OCI-LY7 (cell line): ENCODE measurements at regions not wholly inside any gene's neighbourhood (a gene's known extent, or its start where the extent isn't known, plus 50 kb on each side); places are given as distances from the start of the nearest gene placed in this dataset.

Source experiments
- EZH2phosphoT487 ChIP-seq: fragments of 200-600 bp; sonication (generic); IDR thresholded peaks from 2 replicates; pipeline ENCODE4 v1.6.1; 2018; ENCODE audit warnings: low read depth, borderline replicate concordance, mild to moderate bottlenecking, mixed run types, antibody characterized with exemption, low read length, moderate library complexity, mixed read lengths
- TF ChIP-seq, protein P1 (sequence below): fragments of 200-600 bp; sonication (generic); conservative IDR thresholded peaks from 2 replicates; pipeline ENCODE4 v1.5.1; 2014; ENCODE audit warnings: mild to moderate bottlenecking, antibody characterized with exemption, low read length, moderate library complexity, mixed read lengths

DNA sequence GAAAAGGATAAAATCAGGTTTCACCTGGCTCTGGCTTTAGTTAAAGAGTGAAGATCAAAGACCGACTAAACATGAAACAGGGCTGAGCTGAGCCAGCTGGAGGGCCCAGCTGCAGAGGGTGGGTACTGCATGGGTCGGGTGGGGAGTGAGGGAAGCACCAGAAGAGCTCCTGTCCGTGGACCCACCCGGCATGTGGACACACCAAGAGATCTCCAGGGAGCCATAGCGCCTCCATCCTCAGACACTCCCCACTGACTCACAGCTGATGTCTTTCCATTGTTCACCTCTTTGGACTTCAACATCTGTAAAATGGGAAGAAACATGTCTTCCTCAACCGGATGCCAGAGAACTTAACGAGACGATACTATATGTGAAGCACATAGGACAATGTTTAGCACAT is 178.3 kb upstream of the KLHL29 start:
- TF ChIP-seq, protein P1, sequence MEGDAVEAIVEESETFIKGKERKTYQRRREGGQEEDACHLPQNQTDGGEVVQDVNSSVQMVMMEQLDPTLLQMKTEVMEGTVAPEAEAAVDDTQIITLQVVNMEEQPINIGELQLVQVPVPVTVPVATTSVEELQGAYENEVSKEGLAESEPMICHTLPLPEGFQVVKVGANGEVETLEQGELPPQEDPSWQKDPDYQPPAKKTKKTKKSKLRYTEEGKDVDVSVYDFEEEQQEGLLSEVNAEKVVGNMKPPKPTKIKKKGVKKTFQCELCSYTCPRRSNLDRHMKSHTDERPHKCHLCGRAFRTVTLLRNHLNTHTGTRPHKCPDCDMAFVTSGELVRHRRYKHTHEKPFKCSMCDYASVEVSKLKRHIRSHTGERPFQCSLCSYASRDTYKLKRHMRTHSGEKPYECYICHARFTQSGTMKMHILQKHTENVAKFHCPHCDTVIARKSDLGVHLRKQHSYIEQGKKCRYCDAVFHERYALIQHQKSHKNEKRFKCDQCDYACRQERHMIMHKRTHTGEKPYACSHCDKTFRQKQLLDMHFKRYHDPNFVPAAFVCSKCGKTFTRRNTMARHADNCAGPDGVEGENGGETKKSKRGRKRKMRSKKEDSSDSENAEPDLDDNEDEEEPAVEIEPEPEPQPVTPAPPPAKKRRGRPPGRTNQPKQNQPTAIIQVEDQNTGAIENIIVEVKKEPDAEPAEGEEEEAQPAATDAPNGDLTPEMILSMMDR = no peak
- no peak for TF ChIP-seq EZH2phosphoT487
